IMR-90 (cell line): ENCODE measurements at regions not wholly inside any gene's neighbourhood (a gene's known extent, or its start where the extent isn't known, plus 50 kb on each side); places are given as distances from the start of the nearest gene placed in this dataset.

Experiments used
- ATAC-seq: fragments of 200-7000 bp; cut with Tn5 transposase; 2 replicates; pipeline ENCODE4 v1.9.1; 2020; ENCODE audit warnings: low read depth, mild to moderate bottlenecking, moderate library complexity
- BruUV-seq: library from RNA; stranded (reverse); fragments of 400-500 nt; replicated peaks from 2 replicates; lab custom pipeline; 2021; lab: Mats Ljungman, UMichigan
- CTCF ChIA-PET: fragments of 300-600 bp; formaldehyde crosslinking; extraction: SDS; loops from one replicate; lab custom pipeline; 2021; ENCODE audit warnings: antibody characterized with exemption; lab: Yijun Ruan, JAX
- POLR2A ChIA-PET: fragments of 300-600 bp; sonication (Branson Sonifier 250); formaldehyde crosslinking; loops from one replicate; lab custom pipeline; 2022; ENCODE audit warnings: antibody characterized with exemption; ENCODE audit not compliant: unreplicated experiment; lab: Charles Lee
- DNase-seq: peaks from one replicate; pipeline ENCODE4 v3.0.0; 2013
- H2AFZ ChIP-seq: replicated peaks from 2 replicates; pipeline ENCODE3; 2013; ENCODE audit warnings: low read length, mild to moderate bottlenecking; ENCODE audit not compliant: poor library complexity
- H2AK5ac ChIP-seq: 2 replicates; pipeline ENCODE4 v1.6.1; 2013; ENCODE audit warnings: low read depth, low read length, inconsistent platforms
- H2AK9ac ChIP-seq: replicated peaks from 2 replicates; pipeline ENCODE3; 2013; ENCODE audit warnings: mild to moderate bottlenecking, low read depth, low read length, moderate library complexity; ENCODE audit not compliant: poor library complexity
- H2BK120ac ChIP-seq: 2 replicates; pipeline ENCODE4 v1.6.1; 2013; ENCODE audit warnings: low read depth, low read length, inconsistent platforms
- H2BK15ac ChIP-seq: 3 replicates; pipeline ENCODE4 v1.6.1; 2013; ENCODE audit warnings: low read depth, low read length, inconsistent platforms
- H2BK20ac ChIP-seq: 2 replicates; pipeline ENCODE4 v1.6.1; 2013; ENCODE audit warnings: low read depth, mild to moderate bottlenecking, inconsistent platforms, low read length, moderate library complexity
- H2BK5ac ChIP-seq: 2 replicates; pipeline ENCODE4 v1.6.1; 2013; ENCODE audit warnings: mild to moderate bottlenecking, low read depth, low read length, inconsistent platforms; ENCODE audit not compliant: poor library complexity, severe bottlenecking
- H3K14ac ChIP-seq: replicated peaks from 2 replicates; pipeline ENCODE4 v1.6.1; 2013; ENCODE audit warnings: low read depth, low read length, inconsistent platforms
- H3K18ac ChIP-seq: 2 replicates; pipeline ENCODE4 v1.6.1; 2013; ENCODE audit warnings: low read depth, low read length, control low read depth
- H3K23ac ChIP-seq: 2 replicates; pipeline ENCODE4 v1.6.1; 2013; ENCODE audit warnings: low read depth, low read length, inconsistent platforms
- H3K27ac ChIP-seq: 2 replicates; pipeline ENCODE4 v1.5.1; 2013; ENCODE audit warnings: mild to moderate bottlenecking, control low read depth, low read length; ENCODE audit not compliant: insufficient read depth
- H3K27me3 ChIP-seq: 2 replicates; pipeline ENCODE4 v1.6.1; 2013; ENCODE audit warnings: low read length; ENCODE audit not compliant: control insufficient read depth, insufficient read depth
- H3K36me3 ChIP-seq: 2 replicates; pipeline ENCODE4 v1.6.1; 2013; ENCODE audit warnings: low read length, mixed read lengths; ENCODE audit not compliant: control insufficient read depth, insufficient read depth
- H3K4ac ChIP-seq: 2 replicates; pipeline ENCODE4 v1.6.1; 2013; ENCODE audit warnings: low read depth, low read length, inconsistent platforms
- H3K4me1 ChIP-seq: 2 replicates; pipeline ENCODE4 v1.6.1; 2013; ENCODE audit warnings: low read length, mixed read lengths; ENCODE audit not compliant: control insufficient read depth, insufficient read depth
- H3K4me2 ChIP-seq: 2 replicates; pipeline ENCODE4 v1.6.1; 2013; ENCODE audit warnings: low read depth, mild to moderate bottlenecking, control low read depth, low read length, moderate library complexity
- H3K4me3 ChIP-seq: 2 replicates; pipeline ENCODE4 v1.5.1; 2013; ENCODE audit warnings: low read depth, mild to moderate bottlenecking, control low read depth, low read length, moderate library complexity; ENCODE audit not compliant: insufficient read depth
- H3K56ac ChIP-seq: 2 replicates; pipeline ENCODE4 v1.6.1; 2013; ENCODE audit warnings: low read length, inconsistent platforms; ENCODE audit not compliant: insufficient read depth; ENCODE audit errors: extremely low read depth
- H3K79me1 ChIP-seq, 2 experiments: 2 replicates each; pipeline ENCODE4 v1.6.1; 2013; ENCODE audit warnings: low read length in 2 of 2, inconsistent platforms in 1 of 2, low read depth in 1 of 2
- H3K9ac ChIP-seq: 2 replicates; pipeline ENCODE4 v1.6.1; 2013; ENCODE audit warnings: low read depth, low read length, control low read depth
- H3K9me1 ChIP-seq: 2 replicates; pipeline ENCODE4 v1.6.1; 2013; ENCODE audit warnings: low read length, inconsistent platforms; ENCODE audit not compliant: insufficient read depth
- H3K9me3 ChIP-seq: 2 replicates; pipeline ENCODE4 v1.6.1; 2013; ENCODE audit warnings: low read length; ENCODE audit not compliant: control insufficient read depth, insufficient read depth
- H4K20me1 ChIP-seq: 2 replicates; pipeline ENCODE4 v1.6.1; 2013; ENCODE audit warnings: low read length, inconsistent platforms; ENCODE audit not compliant: insufficient read depth
- H4K5ac ChIP-seq: 2 replicates; pipeline ENCODE4 v1.6.1; 2013; ENCODE audit warnings: mild to moderate bottlenecking, low read depth, low read length, control low read depth
- H4K8ac ChIP-seq, 2 experiments: 2 replicates each; pipeline ENCODE4 v1.6.1; 2013; ENCODE audit warnings: low read depth in 2 of 2, low read length in 2 of 2, control low read depth in 1 of 2, inconsistent platforms in 1 of 2
- H4K91ac ChIP-seq: 2 replicates; pipeline ENCODE4 v1.6.1; 2013; ENCODE audit warnings: low read depth, low read length, inconsistent platforms; ENCODE audit not compliant: insufficient read depth
- BHLHE40 ChIP-seq: fragments of 150-350 bp; IDR thresholded peaks from 2 replicates; pipeline ENCODE4 v1.6.1; 2016; ENCODE audit warnings: mild to moderate bottlenecking, low read depth, low read length
- CEBPB ChIP-seq: IDR thresholded peaks from 2 replicates; pipeline ENCODE4 v1.6.1; 2012; ENCODE audit warnings: low read depth, low read length, improper control_type of control experiment
- CHD1 ChIP-seq: IDR thresholded peaks from 2 replicates; pipeline ENCODE4 v1.6.1; 2012; ENCODE audit warnings: low read depth, low read length, improper control_type of control experiment
- FOS ChIP-seq: fragments of 150-350 bp; IDR thresholded peaks from 2 replicates; pipeline ENCODE4 v1.6.1; 2016; ENCODE audit warnings: low read depth, low read length
- MAFK ChIP-seq: IDR thresholded peaks from 2 replicates; pipeline ENCODE4 v1.6.1; 2012; ENCODE audit warnings: low read depth, low read length, improper control_type of control experiment
- MXI1 ChIP-seq: IDR thresholded peaks from 2 replicates; pipeline ENCODE4 v1.6.1; 2012; ENCODE audit warnings: low read depth, mild to moderate bottlenecking, low read length, moderate library complexity, borderline replicate concordance
- NFE2L2 ChIP-seq: fragments of 150-350 bp; IDR thresholded peaks from 2 replicates; pipeline ENCODE4 v1.6.1; 2016; ENCODE audit warnings: low read depth, mild to moderate bottlenecking, low read length
- POLR2A ChIP-seq: IDR thresholded peaks from 2 replicates; pipeline ENCODE4 v1.6.1; 2012; ENCODE audit warnings: mild to moderate bottlenecking, low read depth, low read length
- RAD21 ChIP-seq: IDR thresholded peaks from 2 replicates; pipeline ENCODE4 v1.6.1; 2012; ENCODE audit warnings: low read length, improper control_type of control experiment
- RCOR1 ChIP-seq: IDR thresholded peaks from 2 replicates; pipeline ENCODE4 v1.6.1; 2012; ENCODE audit warnings: mild to moderate bottlenecking, low read length, improper control_type of control experiment; ENCODE audit not compliant: insufficient replicate concordance
- SMC3 ChIP-seq: fragments of 150-350 bp; IDR thresholded peaks from 2 replicates; pipeline ENCODE4 v1.6.1; 2016; ENCODE audit warnings: low read depth, mild to moderate bottlenecking, antibody characterized with exemption, low read length, moderate library complexity
- WGBS, 2 experiments: methylation state at CpG; one replicate each; pipeline versions ENCODE4 v1.1.5 to v1.1.7; 2013; ENCODE audit warnings: missing lambda C conversion rate in 2 of 2; ENCODE audit not compliant: insufficient read length in 1 of 2; ENCODE audit errors: extremely low coverage in 2 of 2; 5-methylcytosine and 5-hydroxymethylcytosine counted together
- dilution Hi-C: fragments of 300-500 bp; cut with HindIII; formaldehyde crosslinking; loops from one replicate; pipeline ENCODE4 v1.14.3; 2018; ENCODE audit warnings: low sequenced_read_pairs; ENCODE audit not compliant: unreplicated experiment
- in situ Hi-C: fragments of 300-500 bp; cut with MboI; formaldehyde crosslinking; loops from 3 replicates; pipeline ENCODE4 v1.14.3; 2019; ENCODE audit warnings: low sequenced_read_pairs, inconsistent platforms, mixed read lengths
- intact Hi-C: fragments of 100-400 bp; cut with micrococcal nuclease; formaldehyde crosslinking; loops from 2 replicates; pipeline ENCODE4 v1.10.0; 2022
- TF ChIP-seq, protein P1 (sequence below): conservative IDR thresholded peaks from 2 replicates; pipeline ENCODE4 v1.5.1; 2012; ENCODE audit warnings: mild to moderate bottlenecking, low read depth, low read length, improper control_type of control experiment
- TF ChIP-seq, protein P2 (sequence below): fragments of 150-350 bp; IDR thresholded peaks from 2 replicates; pipeline ENCODE4 v1.6.1; 2016; ENCODE audit warnings: low read depth, mild to moderate bottlenecking, low read length, moderate library complexity, borderline replicate concordance
- TF ChIP-seq, protein P3 (sequence below): fragments of 150-350 bp; IDR thresholded peaks from 2 replicates; pipeline ENCODE4 v1.6.1; 2017; ENCODE audit warnings: mild to moderate bottlenecking, antibody characterized with exemption, low read length, low read depth

DNA sequence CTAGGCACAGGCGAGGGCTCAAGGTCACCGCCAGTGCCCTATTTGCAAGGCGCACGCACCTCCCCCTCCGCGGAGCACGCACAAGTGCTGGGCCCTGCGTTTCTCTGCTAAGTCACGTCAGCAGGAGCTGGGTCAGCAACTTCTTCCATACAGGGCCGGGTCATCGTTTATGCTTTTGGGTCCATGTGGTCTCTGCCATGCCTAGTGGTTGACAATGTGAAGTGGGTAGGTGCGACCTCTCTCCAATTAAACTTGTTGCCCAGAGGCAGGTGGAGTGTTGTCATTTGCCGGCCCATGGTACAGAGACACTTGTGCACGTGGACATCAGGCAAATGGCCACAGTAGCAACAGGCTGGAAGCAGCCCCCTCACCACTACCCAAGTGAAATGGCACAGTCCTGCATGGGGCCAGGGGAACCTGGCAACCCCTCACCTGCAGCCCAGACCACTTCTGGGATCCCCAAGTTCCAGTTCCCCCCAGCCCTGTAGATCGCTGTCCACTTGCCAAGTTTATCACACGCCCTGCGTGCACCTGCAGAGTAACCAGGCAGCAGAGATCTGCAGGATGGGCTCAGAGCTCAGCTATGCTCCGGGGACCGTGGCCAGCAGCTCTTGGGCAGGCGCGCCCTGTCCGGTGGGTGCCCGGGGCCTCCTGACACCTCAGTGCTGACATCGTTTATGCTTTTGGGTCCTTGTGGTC is 86.1 kb upstream of the PPP2R2D start:
- Histone ChIP-seq H3K36me3 (no peaks in the 10 kb centered on the region), H3K18ac (no peak overlapping the region), H4K20me1 (no peaks in the 10 kb centered on the region), H3K79me1 (no peaks in the 10 kb centered on the region), H4K8ac (no peak overlapping the region), H3K4me2 (no peak overlapping the region), H2AK9ac (no peak overlapping the region), H3K27ac (no peak overlapping the region), H3K14ac (no peak overlapping the region), H2BK5ac (no peak overlapping the region), H3K9me3 (peaks cover 50% of the 10 kb centered on the region), H2BK120ac (no peak overlapping the region), H3K4me1 (no peaks in the 10 kb centered on the region), H3K4ac (no peak overlapping the region), H3K9ac (no peak overlapping the region), H3K4me3 (no peak overlapping the region), H2BK15ac (no peak overlapping the region), H4K91ac (no peak overlapping the region), H2BK20ac (no peak overlapping the region), H3K9me1 (no peaks in the 10 kb centered on the region), H2AFZ (no peak overlapping the region), H3K27me3 (no peaks in the 10 kb centered on the region), H2AK5ac (no peak overlapping the region), H3K23ac (no peak overlapping the region), H3K56ac (no peak overlapping the region), H4K5ac (no peak overlapping the region)
- TF ChIP-seq SMC3 (no peak), POLR2A (no peak), FOS (no peak), CHD1 (no peak), NFE2L2 (no peak), BHLHE40 (no peak), RCOR1 (no peak), CEBPB (no peak), RAD21 (no peak), MAFK (no peak), MXI1 (no peak)
- TF ChIP-seq, protein P1, sequence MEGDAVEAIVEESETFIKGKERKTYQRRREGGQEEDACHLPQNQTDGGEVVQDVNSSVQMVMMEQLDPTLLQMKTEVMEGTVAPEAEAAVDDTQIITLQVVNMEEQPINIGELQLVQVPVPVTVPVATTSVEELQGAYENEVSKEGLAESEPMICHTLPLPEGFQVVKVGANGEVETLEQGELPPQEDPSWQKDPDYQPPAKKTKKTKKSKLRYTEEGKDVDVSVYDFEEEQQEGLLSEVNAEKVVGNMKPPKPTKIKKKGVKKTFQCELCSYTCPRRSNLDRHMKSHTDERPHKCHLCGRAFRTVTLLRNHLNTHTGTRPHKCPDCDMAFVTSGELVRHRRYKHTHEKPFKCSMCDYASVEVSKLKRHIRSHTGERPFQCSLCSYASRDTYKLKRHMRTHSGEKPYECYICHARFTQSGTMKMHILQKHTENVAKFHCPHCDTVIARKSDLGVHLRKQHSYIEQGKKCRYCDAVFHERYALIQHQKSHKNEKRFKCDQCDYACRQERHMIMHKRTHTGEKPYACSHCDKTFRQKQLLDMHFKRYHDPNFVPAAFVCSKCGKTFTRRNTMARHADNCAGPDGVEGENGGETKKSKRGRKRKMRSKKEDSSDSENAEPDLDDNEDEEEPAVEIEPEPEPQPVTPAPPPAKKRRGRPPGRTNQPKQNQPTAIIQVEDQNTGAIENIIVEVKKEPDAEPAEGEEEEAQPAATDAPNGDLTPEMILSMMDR, result no peak
- TF ChIP-seq, protein P2, sequence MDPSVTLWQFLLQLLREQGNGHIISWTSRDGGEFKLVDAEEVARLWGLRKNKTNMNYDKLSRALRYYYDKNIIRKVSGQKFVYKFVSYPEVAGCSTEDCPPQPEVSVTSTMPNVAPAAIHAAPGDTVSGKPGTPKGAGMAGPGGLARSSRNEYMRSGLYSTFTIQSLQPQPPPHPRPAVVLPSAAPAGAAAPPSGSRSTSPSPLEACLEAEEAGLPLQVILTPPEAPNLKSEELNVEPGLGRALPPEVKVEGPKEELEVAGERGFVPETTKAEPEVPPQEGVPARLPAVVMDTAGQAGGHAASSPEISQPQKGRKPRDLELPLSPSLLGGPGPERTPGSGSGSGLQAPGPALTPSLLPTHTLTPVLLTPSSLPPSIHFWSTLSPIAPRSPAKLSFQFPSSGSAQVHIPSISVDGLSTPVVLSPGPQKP, result no peak
- TF ChIP-seq, protein P3, sequence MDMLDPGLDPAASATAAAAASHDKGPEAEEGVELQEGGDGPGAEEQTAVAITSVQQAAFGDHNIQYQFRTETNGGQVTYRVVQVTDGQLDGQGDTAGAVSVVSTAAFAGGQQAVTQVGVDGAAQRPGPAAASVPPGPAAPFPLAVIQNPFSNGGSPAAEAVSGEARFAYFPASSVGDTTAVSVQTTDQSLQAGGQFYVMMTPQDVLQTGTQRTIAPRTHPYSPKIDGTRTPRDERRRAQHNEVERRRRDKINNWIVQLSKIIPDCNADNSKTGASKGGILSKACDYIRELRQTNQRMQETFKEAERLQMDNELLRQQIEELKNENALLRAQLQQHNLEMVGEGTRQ, result no peak
- 77% methylated on average over 6 of the region's 24 CpGs; no CpG with 5 or more reads in 1 of the 2 experiments for WGBS, 2 experiments
- no peak for ATAC-seq
- BruUV-seq, result no TSS peak
- DNase-seq, result no peak
- in situ Hi-C loops, result no loop called here
- CTCF ChIA-PET, result no interaction called here
- dilution Hi-C loops, result no loop called here
- intact Hi-C loops, result no loop called here
- POLR2A ChIA-PET, result no interaction called here
